A673 (cell line): ENCODE measurements at regions not wholly inside any gene's neighbourhood (a gene's known extent, or its start where the extent isn't known, plus 50 kb on each side); places are given as distances from the start of the nearest gene placed in this dataset.

Experiments
- BruUV-seq: library from RNA; stranded (reverse); fragments of 400-500 nt; replicated peaks from 2 replicates; lab custom pipeline; 2021; lab: Mats Ljungman, UMichigan
- CTCF ChIA-PET: fragments of 300-600 bp; sonication (Branson Sonifier 250); formaldehyde crosslinking; loops from one replicate; lab custom pipeline; 2022; ENCODE audit warnings: antibody characterized with exemption; lab: Charles Lee
- POLR2A ChIA-PET: fragments of 300-600 bp; sonication (Branson Sonifier 250); formaldehyde crosslinking; loops from one replicate; lab custom pipeline; 2022; ENCODE audit warnings: antibody characterized with exemption; ENCODE audit not compliant: low non-redundant PET; lab: Charles Lee
- DNase-seq: peaks from one replicate; pipeline ENCODE4 v3.0.0-alpha.2; 2015; ENCODE audit warnings: low spot score
- H3K27ac ChIP-seq: fragments of 200-600 bp; sonication (generic); 2 replicates; pipeline ENCODE4 v1.5.1; 2016; ENCODE audit warnings: mixed run types, low read depth, mild to moderate bottlenecking, mixed read lengths, antibody characterized with exemption, low read length; ENCODE audit not compliant: poor library complexity, severe bottlenecking
- H3K27me3 ChIP-seq: fragments of 200-600 bp; sonication (generic); replicated peaks from 2 replicates; pipeline ENCODE4 v1.6.1; 2017; ENCODE audit warnings: mixed run types, low read depth, mild to moderate bottlenecking, mixed read lengths, antibody characterized with exemption, low read length; ENCODE audit not compliant: insufficient read depth, poor library complexity
- H3K36me3 ChIP-seq: fragments of 200-600 bp; sonication (generic); 2 replicates; pipeline ENCODE4 v1.6.1; 2016; ENCODE audit warnings: mixed run types, mild to moderate bottlenecking, mixed read lengths, antibody characterized with exemption, low read length; ENCODE audit not compliant: insufficient read depth, poor library complexity, severe bottlenecking
- H3K4me1 ChIP-seq: fragments of 200-600 bp; sonication (generic); 2 replicates; pipeline ENCODE4 v1.6.1; 2017; ENCODE audit warnings: mixed run types, mild to moderate bottlenecking, mixed read lengths, antibody characterized with exemption, low read length; ENCODE audit not compliant: insufficient read depth, poor library complexity, severe bottlenecking
- H3K4me3 ChIP-seq: fragments of 200-600 bp; sonication (generic); 2 replicates; pipeline ENCODE4 v1.5.1; 2016; ENCODE audit warnings: low read depth, mixed run types, mild to moderate bottlenecking, mixed read lengths, low read length; ENCODE audit not compliant: poor library complexity, severe bottlenecking
- H3K9me3 ChIP-seq: fragments of 200-600 bp; sonication (generic); 2 replicates; pipeline ENCODE4 v1.6.1; 2016; ENCODE audit warnings: mixed run types, low read depth, mild to moderate bottlenecking, mixed read lengths, antibody characterized with exemption, low read length; ENCODE audit not compliant: poor library complexity, severe bottlenecking
- CTCF ChIP-seq: fragments of 300-800, 200-600 bp; sonication (generic); conservative IDR thresholded peaks from 2 replicates; pipeline ENCODE4 v1.5.1; 2017; ENCODE audit warnings: low read depth, mild to moderate bottlenecking, antibody characterized with exemption, low read length, moderate library complexity, mixed read lengths
- EZH2 ChIP-seq: fragments of 200-600 bp; sonication (generic); IDR thresholded peaks from 2 replicates; pipeline ENCODE4 v1.6.1; 2017; ENCODE audit warnings: borderline replicate concordance, low read depth, mild to moderate bottlenecking, mixed read lengths, antibody characterized with exemption, low read length; ENCODE audit not compliant: poor library complexity, severe bottlenecking
- intact Hi-C: fragments of 100-400 bp; cut with micrococcal nuclease; formaldehyde crosslinking; loops from one replicate; pipeline ENCODE4 v1.10.0; 2022; ENCODE audit not compliant: unreplicated experiment

GRCh38 chr10:44647877-44648542, 263.1 kb upstream of the CXCL12 start:
- Histone ChIP-seq H3K9me3 (no peaks in the 10 kb centered on the region), H3K4me3 (no peak overlapping the region), H3K36me3 (no peaks in the 10 kb centered on the region), H3K4me1 (no peaks in the 10 kb centered on the region), H3K27me3 (no peaks in the 10 kb centered on the region), H3K27ac (no peak overlapping the region)
- CTCF ChIA-PET: no interaction called here
- DNase-seq: peak; percentile 23
- no TSS peak for BruUV-seq
- intact Hi-C loops: no loop called here
- POLR2A ChIA-PET: no interaction called here
- no peak for TF ChIP-seq CTCF

- ChIA-PET POLR2A (no interaction called here), CTCF (no interaction called here)
- Histone ChIP-seq H3K4me3 (no peak overlapping the region), H3K36me3 (no peaks in the 10 kb centered on the region), H3K9me3 (no peaks in the 10 kb centered on the region), H3K27ac (no peak overlapping the region), H3K27me3 (no peaks in the 10 kb centered on the region), H3K4me1 (no peaks in the 10 kb centered on the region)
- BruUV-seq: no TSS peak
- DNase-seq: no peak
- intact Hi-C loops: no loop called here
- TF ChIP-seq CTCF (no peak), EZH2 (no peak)
Observed at GRCh38 chr10:44650691-44651661, 260.2 kb upstream of the TMEM72 start.

GRCh38 chr10:44651834-44652233, 259.3 kb upstream of the TMEM72 start:
- no peak for DNase-seq
- no TSS peak for BruUV-seq
- Histone ChIP-seq H3K4me3 (no peak overlapping the region), H3K27ac (no peak overlapping the region), H3K9me3 (no peaks in the 10 kb centered on the region), H3K36me3 (no peaks in the 10 kb centered on the region), H3K27me3 (no peaks in the 10 kb centered on the region), H3K4me1 (no peaks in the 10 kb centered on the region)
- ChIA-PET POLR2A (no interaction called here), CTCF (no interaction called here)
- intact Hi-C loops: no loop called here
- TF ChIP-seq CTCF: no peak
- TF ChIP-seq EZH2: no peak
